IMR-90 (cell line): ENCODE measurements at regions not wholly inside any gene's neighbourhood (a gene's known extent, or its start where the extent isn't known, plus 50 kb on each side); places are given as distances from the start of the nearest gene placed in this dataset.

Experiments
- ATAC-seq: fragments of 200-7000 bp; cut with Tn5 transposase; 2 replicates; pipeline ENCODE4 v1.9.1; 2020; ENCODE audit warnings: low read depth, mild to moderate bottlenecking, moderate library complexity
- BruUV-seq: library from RNA; stranded (reverse); fragments of 400-500 nt; replicated peaks from 2 replicates; lab custom pipeline; 2021; lab: Mats Ljungman, UMichigan
- CTCF ChIA-PET: fragments of 300-600 bp; formaldehyde crosslinking; extraction: SDS; loops from one replicate; lab custom pipeline; 2021; ENCODE audit warnings: antibody characterized with exemption; lab: Yijun Ruan, JAX
- POLR2A ChIA-PET: fragments of 300-600 bp; sonication (Branson Sonifier 250); formaldehyde crosslinking; loops from one replicate; lab custom pipeline; 2022; ENCODE audit warnings: antibody characterized with exemption; ENCODE audit not compliant: unreplicated experiment; lab: Charles Lee
- DNase-seq: peaks from one replicate; pipeline ENCODE4 v3.0.0; 2013
- H2AFZ ChIP-seq: replicated peaks from 2 replicates; pipeline ENCODE3; 2013; ENCODE audit warnings: low read length, mild to moderate bottlenecking; ENCODE audit not compliant: poor library complexity
- H2AK5ac ChIP-seq: 2 replicates; pipeline ENCODE4 v1.6.1; 2013; ENCODE audit warnings: low read depth, low read length, inconsistent platforms
- H2AK9ac ChIP-seq: replicated peaks from 2 replicates; pipeline ENCODE3; 2013; ENCODE audit warnings: mild to moderate bottlenecking, low read depth, low read length, moderate library complexity; ENCODE audit not compliant: poor library complexity
- H2BK120ac ChIP-seq: 2 replicates; pipeline ENCODE4 v1.6.1; 2013; ENCODE audit warnings: low read depth, low read length, inconsistent platforms
- H2BK15ac ChIP-seq: 3 replicates; pipeline ENCODE4 v1.6.1; 2013; ENCODE audit warnings: low read depth, low read length, inconsistent platforms
- H2BK20ac ChIP-seq: 2 replicates; pipeline ENCODE4 v1.6.1; 2013; ENCODE audit warnings: low read depth, mild to moderate bottlenecking, inconsistent platforms, low read length, moderate library complexity
- H2BK5ac ChIP-seq: 2 replicates; pipeline ENCODE4 v1.6.1; 2013; ENCODE audit warnings: mild to moderate bottlenecking, low read depth, low read length, inconsistent platforms; ENCODE audit not compliant: poor library complexity, severe bottlenecking
- H3K14ac ChIP-seq: replicated peaks from 2 replicates; pipeline ENCODE4 v1.6.1; 2013; ENCODE audit warnings: low read depth, low read length, inconsistent platforms
- H3K18ac ChIP-seq: 2 replicates; pipeline ENCODE4 v1.6.1; 2013; ENCODE audit warnings: low read depth, low read length, control low read depth
- H3K23ac ChIP-seq: 2 replicates; pipeline ENCODE4 v1.6.1; 2013; ENCODE audit warnings: low read depth, low read length, inconsistent platforms
- H3K27ac ChIP-seq: 2 replicates; pipeline ENCODE4 v1.5.1; 2013; ENCODE audit warnings: mild to moderate bottlenecking, control low read depth, low read length; ENCODE audit not compliant: insufficient read depth
- H3K27me3 ChIP-seq: 2 replicates; pipeline ENCODE4 v1.6.1; 2013; ENCODE audit warnings: low read length; ENCODE audit not compliant: control insufficient read depth, insufficient read depth
- H3K36me3 ChIP-seq: 2 replicates; pipeline ENCODE4 v1.6.1; 2013; ENCODE audit warnings: low read length, mixed read lengths; ENCODE audit not compliant: control insufficient read depth, insufficient read depth
- H3K4ac ChIP-seq: 2 replicates; pipeline ENCODE4 v1.6.1; 2013; ENCODE audit warnings: low read depth, low read length, inconsistent platforms
- H3K4me1 ChIP-seq: 2 replicates; pipeline ENCODE4 v1.6.1; 2013; ENCODE audit warnings: low read length, mixed read lengths; ENCODE audit not compliant: control insufficient read depth, insufficient read depth
- H3K4me2 ChIP-seq: 2 replicates; pipeline ENCODE4 v1.6.1; 2013; ENCODE audit warnings: low read depth, mild to moderate bottlenecking, control low read depth, low read length, moderate library complexity
- H3K4me3 ChIP-seq: 2 replicates; pipeline ENCODE4 v1.5.1; 2013; ENCODE audit warnings: low read depth, mild to moderate bottlenecking, control low read depth, low read length, moderate library complexity; ENCODE audit not compliant: insufficient read depth
- H3K56ac ChIP-seq: 2 replicates; pipeline ENCODE4 v1.6.1; 2013; ENCODE audit warnings: low read length, inconsistent platforms; ENCODE audit not compliant: insufficient read depth; ENCODE audit errors: extremely low read depth
- H3K79me1 ChIP-seq, 2 experiments: 2 replicates each; pipeline ENCODE4 v1.6.1; 2013; ENCODE audit warnings: low read length in 2 of 2, inconsistent platforms in 1 of 2, low read depth in 1 of 2
- H3K9ac ChIP-seq: 2 replicates; pipeline ENCODE4 v1.6.1; 2013; ENCODE audit warnings: low read depth, low read length, control low read depth
- H3K9me1 ChIP-seq: 2 replicates; pipeline ENCODE4 v1.6.1; 2013; ENCODE audit warnings: low read length, inconsistent platforms; ENCODE audit not compliant: insufficient read depth
- H3K9me3 ChIP-seq: 2 replicates; pipeline ENCODE4 v1.6.1; 2013; ENCODE audit warnings: low read length; ENCODE audit not compliant: control insufficient read depth, insufficient read depth
- H4K20me1 ChIP-seq: 2 replicates; pipeline ENCODE4 v1.6.1; 2013; ENCODE audit warnings: low read length, inconsistent platforms; ENCODE audit not compliant: insufficient read depth
- H4K5ac ChIP-seq: 2 replicates; pipeline ENCODE4 v1.6.1; 2013; ENCODE audit warnings: mild to moderate bottlenecking, low read depth, low read length, control low read depth
- H4K8ac ChIP-seq, 2 experiments: 2 replicates each; pipeline ENCODE4 v1.6.1; 2013; ENCODE audit warnings: low read depth in 2 of 2, low read length in 2 of 2, control low read depth in 1 of 2, inconsistent platforms in 1 of 2
- H4K91ac ChIP-seq: 2 replicates; pipeline ENCODE4 v1.6.1; 2013; ENCODE audit warnings: low read depth, low read length, inconsistent platforms; ENCODE audit not compliant: insufficient read depth
- BHLHE40 ChIP-seq: fragments of 150-350 bp; IDR thresholded peaks from 2 replicates; pipeline ENCODE4 v1.6.1; 2016; ENCODE audit warnings: mild to moderate bottlenecking, low read depth, low read length
- CEBPB ChIP-seq: IDR thresholded peaks from 2 replicates; pipeline ENCODE4 v1.6.1; 2012; ENCODE audit warnings: low read depth, low read length, improper control_type of control experiment
- CHD1 ChIP-seq: IDR thresholded peaks from 2 replicates; pipeline ENCODE4 v1.6.1; 2012; ENCODE audit warnings: low read depth, low read length, improper control_type of control experiment
- CTCF ChIP-seq: conservative IDR thresholded peaks from 2 replicates; pipeline ENCODE4 v1.5.1; 2012; ENCODE audit warnings: mild to moderate bottlenecking, low read depth, low read length, improper control_type of control experiment
- FOS ChIP-seq: fragments of 150-350 bp; IDR thresholded peaks from 2 replicates; pipeline ENCODE4 v1.6.1; 2016; ENCODE audit warnings: low read depth, low read length
- MAFK ChIP-seq: IDR thresholded peaks from 2 replicates; pipeline ENCODE4 v1.6.1; 2012; ENCODE audit warnings: low read depth, low read length, improper control_type of control experiment
- MAZ ChIP-seq: IDR thresholded peaks from 2 replicates; pipeline ENCODE4 v1.6.1; 2012; ENCODE audit warnings: low read depth, mild to moderate bottlenecking, low read length, improper control_type of control experiment, moderate library complexity, borderline replicate concordance
- MXI1 ChIP-seq: IDR thresholded peaks from 2 replicates; pipeline ENCODE4 v1.6.1; 2012; ENCODE audit warnings: low read depth, mild to moderate bottlenecking, low read length, moderate library complexity, borderline replicate concordance
- NFE2L2 ChIP-seq: fragments of 150-350 bp; IDR thresholded peaks from 2 replicates; pipeline ENCODE4 v1.6.1; 2016; ENCODE audit warnings: low read depth, mild to moderate bottlenecking, low read length
- POLR2A ChIP-seq: IDR thresholded peaks from 2 replicates; pipeline ENCODE4 v1.6.1; 2012; ENCODE audit warnings: mild to moderate bottlenecking, low read depth, low read length
- RAD21 ChIP-seq: IDR thresholded peaks from 2 replicates; pipeline ENCODE4 v1.6.1; 2012; ENCODE audit warnings: low read length, improper control_type of control experiment
- RCOR1 ChIP-seq: IDR thresholded peaks from 2 replicates; pipeline ENCODE4 v1.6.1; 2012; ENCODE audit warnings: mild to moderate bottlenecking, low read length, improper control_type of control experiment; ENCODE audit not compliant: insufficient replicate concordance
- RFX5 ChIP-seq: IDR thresholded peaks from 2 replicates; pipeline ENCODE4 v1.8.0; 2012; ENCODE audit warnings: low read depth, mild to moderate bottlenecking, low read length, moderate library complexity
- SMC3 ChIP-seq: fragments of 150-350 bp; IDR thresholded peaks from 2 replicates; pipeline ENCODE4 v1.6.1; 2016; ENCODE audit warnings: low read depth, mild to moderate bottlenecking, antibody characterized with exemption, low read length, moderate library complexity
- WGBS, 2 experiments: methylation state at CpG; one replicate each; pipeline versions ENCODE4 v1.1.5 to v1.1.7; 2013; ENCODE audit warnings: missing lambda C conversion rate in 2 of 2; ENCODE audit not compliant: insufficient read length in 1 of 2; ENCODE audit errors: extremely low coverage in 2 of 2; 5-methylcytosine and 5-hydroxymethylcytosine counted together
- dilution Hi-C: fragments of 300-500 bp; cut with HindIII; formaldehyde crosslinking; loops from one replicate; pipeline ENCODE4 v1.14.3; 2018; ENCODE audit warnings: low sequenced_read_pairs; ENCODE audit not compliant: unreplicated experiment
- in situ Hi-C: fragments of 300-500 bp; cut with MboI; formaldehyde crosslinking; loops from 3 replicates; pipeline ENCODE4 v1.14.3; 2019; ENCODE audit warnings: low sequenced_read_pairs, inconsistent platforms, mixed read lengths
- intact Hi-C: fragments of 100-400 bp; cut with micrococcal nuclease; formaldehyde crosslinking; loops from 2 replicates; pipeline ENCODE4 v1.10.0; 2022
- TF ChIP-seq, protein P1 (sequence below): fragments of 150-350 bp; IDR thresholded peaks from 2 replicates; pipeline ENCODE4 v1.6.1; 2017; ENCODE audit warnings: mild to moderate bottlenecking, antibody characterized with exemption, low read length, low read depth
- TF ChIP-seq, protein P2 (sequence below): fragments of 150-350 bp; IDR thresholded peaks from 2 replicates; pipeline ENCODE4 v1.6.1; 2016; ENCODE audit warnings: low read depth, mild to moderate bottlenecking, low read length, moderate library complexity, borderline replicate concordance

DNA sequence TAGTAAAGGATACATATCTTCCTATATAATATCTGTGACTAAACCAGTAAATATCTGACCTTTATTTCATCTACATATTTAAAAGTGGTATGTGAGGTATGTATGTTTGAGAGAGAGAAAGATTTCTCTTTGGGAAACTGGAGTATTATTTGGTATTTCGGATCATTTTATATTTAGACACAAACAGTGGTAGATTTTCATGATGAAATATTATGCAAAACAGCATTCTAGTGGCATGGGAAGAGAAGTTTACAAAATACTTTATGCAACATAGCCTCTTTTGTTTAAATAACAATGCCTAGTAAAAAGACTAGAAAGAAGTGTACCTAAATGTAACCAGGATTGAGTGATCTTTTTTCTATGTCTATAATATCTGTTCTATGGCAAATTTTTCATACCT is 98.6 kb upstream of the TMEM168 start:
- H3K9me3 ChIP-seq, result no peaks in the 10 kb centered on the region
- intact Hi-C loops (no loop called here), dilution Hi-C loops (no loop called here), in situ Hi-C loops (loop anchor here (25.0 kb wide), 1 partner anchor 1126 kb away; no protein-coding TSS in a partner anchor)
- ATAC-seq (no peak), DNase-seq (no peak)
- H2BK5ac ChIP-seq, result no peak overlapping the region
- H4K5ac ChIP-seq, result no peak overlapping the region
- H4K8ac ChIP-seq, result no peak overlapping the region
- H2BK20ac ChIP-seq, result no peak overlapping the region
- H4K20me1 ChIP-seq, result no peaks in the 10 kb centered on the region; the same call in 1 of the 2 replicates
- H3K36me3 ChIP-seq, result peaks cover 5% of the 10 kb centered on the region
- no peak overlapping the region for H2BK15ac ChIP-seq
- H2AK9ac ChIP-seq, result no peak overlapping the region
- H3K56ac ChIP-seq, result no peak overlapping the region
- no peaks in the 10 kb centered on the region for H3K4me1 ChIP-seq
- ChIA-PET POLR2A (no interaction called here), CTCF (no interaction called here)
- no peak overlapping the region for H2BK120ac ChIP-seq
- H3K18ac ChIP-seq, result no peak overlapping the region
- H3K27ac ChIP-seq, result no peak overlapping the region
- H2AFZ ChIP-seq, result no peak overlapping the region
- no peak overlapping the region for H3K14ac ChIP-seq
- H2AK5ac ChIP-seq, result no peak overlapping the region
- H3K4me3 ChIP-seq, result no peak overlapping the region
- H3K23ac ChIP-seq, result no peak overlapping the region
- WGBS, 2 experiments, result no CpG with 5 or more reads among the region's 1 CpG
- TF ChIP-seq CHD1 (no peak), BHLHE40 (no peak), SMC3 (no peak), POLR2A (no peak), CEBPB (no peak), MXI1 (no peak), NFE2L2 (no peak), RFX5 (no peak), MAFK (no peak), CTCF (no peak), RAD21 (no peak), RCOR1 (no peak), MAZ (no peak), FOS (no peak)
- TF ChIP-seq, protein P1, sequence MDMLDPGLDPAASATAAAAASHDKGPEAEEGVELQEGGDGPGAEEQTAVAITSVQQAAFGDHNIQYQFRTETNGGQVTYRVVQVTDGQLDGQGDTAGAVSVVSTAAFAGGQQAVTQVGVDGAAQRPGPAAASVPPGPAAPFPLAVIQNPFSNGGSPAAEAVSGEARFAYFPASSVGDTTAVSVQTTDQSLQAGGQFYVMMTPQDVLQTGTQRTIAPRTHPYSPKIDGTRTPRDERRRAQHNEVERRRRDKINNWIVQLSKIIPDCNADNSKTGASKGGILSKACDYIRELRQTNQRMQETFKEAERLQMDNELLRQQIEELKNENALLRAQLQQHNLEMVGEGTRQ, result no peak
- TF ChIP-seq, protein P2, sequence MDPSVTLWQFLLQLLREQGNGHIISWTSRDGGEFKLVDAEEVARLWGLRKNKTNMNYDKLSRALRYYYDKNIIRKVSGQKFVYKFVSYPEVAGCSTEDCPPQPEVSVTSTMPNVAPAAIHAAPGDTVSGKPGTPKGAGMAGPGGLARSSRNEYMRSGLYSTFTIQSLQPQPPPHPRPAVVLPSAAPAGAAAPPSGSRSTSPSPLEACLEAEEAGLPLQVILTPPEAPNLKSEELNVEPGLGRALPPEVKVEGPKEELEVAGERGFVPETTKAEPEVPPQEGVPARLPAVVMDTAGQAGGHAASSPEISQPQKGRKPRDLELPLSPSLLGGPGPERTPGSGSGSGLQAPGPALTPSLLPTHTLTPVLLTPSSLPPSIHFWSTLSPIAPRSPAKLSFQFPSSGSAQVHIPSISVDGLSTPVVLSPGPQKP, result no peak
- no peak overlapping the region for H4K91ac ChIP-seq
- H3K27me3 ChIP-seq, result no peaks in the 10 kb centered on the region
- no TSS peak for BruUV-seq
- no peak overlapping the region for H3K9ac ChIP-seq
- H3K9me1 ChIP-seq, result 0 out of 2 replicates have a peak, but pooled peaks cover 2% of the 10 kb centered on the region
- peaks cover 11 to 15% of the 10 kb centered on the region in 2 experiments; a peak in 3 of 4 replicates for H3K79me1 ChIP-seq
- H3K4ac ChIP-seq, result no peak overlapping the region
- no peak overlapping the region for H3K4me2 ChIP-seq
